ENCODE measurements at regions not wholly inside any gene's neighbourhood (a gene's known extent, or its start where the extent isn't known, plus 50 kb on each side); places are given as distances from the start of the nearest gene placed in this dataset.

GRCh38 chr4:17103231-17103630 is 204.8 kb upstream of the LDB2 start:
- Histone ChIP-seq H3K36me3 (ENCODE audit: control insufficient read depth, insufficient read depth, low read length, severe bottlenecking) (no peaks in the 10 kb centered on the region), H3K4me1 (ENCODE audit: control insufficient read depth, insufficient read depth, low read length) (peaks cover 22% of the 10 kb centered on the region), H3K9ac (ENCODE audit: low read length) (no peak overlapping the region), H3K4me3 (ENCODE audit: low read length) (no peak overlapping the region), H3K27me3 (replicated peaks; ENCODE audit: control insufficient read depth, insufficient read depth, low read length) (no peaks in the 10 kb centered on the region), H3K9me3 (ENCODE audit: control insufficient read depth, low read length) (no peaks in the 10 kb centered on the region)
- DNase-seq (ENCODE audit: low read depth): peak; percentile 72

- Histone ChIP-seq H3K4me3 (ENCODE audit: low read length) (no peak overlapping the region), H3K9ac (ENCODE audit: low read length) (no peak overlapping the region), H3K36me3 (ENCODE audit: control insufficient read depth, insufficient read depth, low read length, severe bottlenecking) (no peaks in the 10 kb centered on the region), H3K9me3 (ENCODE audit: control insufficient read depth, low read length) (no peaks in the 10 kb centered on the region), H3K4me1 (ENCODE audit: control insufficient read depth, insufficient read depth, low read length) (peaks cover 41% of the 10 kb centered on the region), H3K27me3 (replicated peaks; ENCODE audit: control insufficient read depth, insufficient read depth, low read length) (no peaks in the 10 kb centered on the region)
- no peak for DNase-seq (ENCODE audit: low read depth)
Measured at GRCh38 chr4:17098996-17099395, 200.6 kb upstream of the LDB2 start.

- H3K9ac ChIP-seq (ENCODE audit: low read length): no peak overlapping the region
- no peak for DNase-seq (ENCODE audit: low read depth)
- H3K27me3 ChIP-seq (replicated peaks; ENCODE audit: control insufficient read depth, insufficient read depth, low read length): no peaks in the 10 kb centered on the region
- no peaks in the 10 kb centered on the region for H3K36me3 ChIP-seq (ENCODE audit: control insufficient read depth, insufficient read depth, low read length, severe bottlenecking)
- H3K4me1 ChIP-seq (ENCODE audit: control insufficient read depth, insufficient read depth, low read length): peaks cover 44% of the 10 kb centered on the region
- H3K4me3 ChIP-seq (ENCODE audit: low read length): no peak overlapping the region
- H3K9me3 ChIP-seq (ENCODE audit: control insufficient read depth, low read length): no peaks in the 10 kb centered on the region
Measured at GRCh38 chr4:17098401-17098800, 200.0 kb upstream of the LDB2 start.

GRCh38 chr4:17097362-17097761 is 198.9 kb upstream of the LDB2 start:
- H3K27me3 ChIP-seq (replicated peaks; ENCODE audit: control insufficient read depth, insufficient read depth, low read length): no peaks in the 10 kb centered on the region
- no peak overlapping the region for H3K9ac ChIP-seq (ENCODE audit: low read length)
- no peak for DNase-seq (ENCODE audit: low read depth)
- no peaks in the 10 kb centered on the region for H3K9me3 ChIP-seq (ENCODE audit: control insufficient read depth, low read length)
- H3K4me1 ChIP-seq (ENCODE audit: control insufficient read depth, insufficient read depth, low read length): peaks cover 44% of the 10 kb centered on the region
- no peaks in the 10 kb centered on the region for H3K36me3 ChIP-seq (ENCODE audit: control insufficient read depth, insufficient read depth, low read length, severe bottlenecking)
- no peak overlapping the region for H3K4me3 ChIP-seq (ENCODE audit: low read length)

GRCh38 chr4:17096692-17097091 is 198.2 kb upstream of the LDB2 start:
- no peaks in the 10 kb centered on the region for H3K9me3 ChIP-seq (ENCODE audit: control insufficient read depth, low read length)
- no peaks in the 10 kb centered on the region for H3K27me3 ChIP-seq (replicated peaks; ENCODE audit: control insufficient read depth, insufficient read depth, low read length)
- no peak overlapping the region for H3K9ac ChIP-seq (ENCODE audit: low read length)
- no peaks in the 10 kb centered on the region for H3K36me3 ChIP-seq (ENCODE audit: control insufficient read depth, insufficient read depth, low read length, severe bottlenecking)
- peaks cover 44% of the 10 kb centered on the region for H3K4me1 ChIP-seq (ENCODE audit: control insufficient read depth, insufficient read depth, low read length)
- no peak for DNase-seq (ENCODE audit: low read depth)
- H3K4me3 ChIP-seq (ENCODE audit: low read length): no peak overlapping the region

GRCh38 chr4:17095771-17096170 is 197.3 kb upstream of the LDB2 start:
- Histone ChIP-seq H3K4me1 (ENCODE audit: control insufficient read depth, insufficient read depth, low read length) (peaks cover 44% of the 10 kb centered on the region), H3K36me3 (ENCODE audit: control insufficient read depth, insufficient read depth, low read length, severe bottlenecking) (no peaks in the 10 kb centered on the region)
- DNase-seq (ENCODE audit: low read depth): no peak

GRCh38 chr4:17094876-17095210 is 196.4 kb upstream of the LDB2 start:
- H3K36me3 ChIP-seq (ENCODE audit: control insufficient read depth, insufficient read depth, low read length, severe bottlenecking): no peaks in the 10 kb centered on the region
- H3K9me3 ChIP-seq (ENCODE audit: control insufficient read depth, low read length): no peaks in the 10 kb centered on the region
- H3K9ac ChIP-seq (ENCODE audit: low read length): peak overlapping the region; percentile 68
- peak overlapping the region; percentile 21 for H3K4me3 ChIP-seq (ENCODE audit: low read length)
- H3K27me3 ChIP-seq (replicated peaks; ENCODE audit: control insufficient read depth, insufficient read depth, low read length): no peaks in the 10 kb centered on the region
- no peak for DNase-seq (ENCODE audit: low read depth)
- peaks cover 44% of the 10 kb centered on the region for H3K4me1 ChIP-seq (ENCODE audit: control insufficient read depth, insufficient read depth, low read length)

More at GRCh38 chr4:17095771-17096170, 197.3 kb upstream of the LDB2 start:
- H3K27me3 ChIP-seq (replicated peaks; ENCODE audit: control insufficient read depth, insufficient read depth, low read length): no peaks in the 10 kb centered on the region
- no peaks in the 10 kb centered on the region for H3K9me3 ChIP-seq (ENCODE audit: control insufficient read depth, low read length)
- no peak overlapping the region for H3K9ac ChIP-seq (ENCODE audit: low read length)
- peak overlapping the region; percentile 21 for H3K4me3 ChIP-seq (ENCODE audit: low read length)

- H3K9ac ChIP-seq (ENCODE audit: low read length): peak overlapping the region; percentile 68
- H3K36me3 ChIP-seq (ENCODE audit: control insufficient read depth, insufficient read depth, low read length, severe bottlenecking): no peaks in the 10 kb centered on the region
- peak overlapping the region; percentile 21 for H3K4me3 ChIP-seq (ENCODE audit: low read length)
- peaks cover 42% of the 10 kb centered on the region for H3K4me1 ChIP-seq (ENCODE audit: control insufficient read depth, insufficient read depth, low read length)
- peak; percentile 36 for DNase-seq (ENCODE audit: low read depth)
- H3K27me3 ChIP-seq (replicated peaks; ENCODE audit: control insufficient read depth, insufficient read depth, low read length): no peaks in the 10 kb centered on the region
- H3K9me3 ChIP-seq (ENCODE audit: control insufficient read depth, low read length): no peaks in the 10 kb centered on the region
Measured at GRCh38 chr4:17094159-17094875, 195.9 kb upstream of the LDB2 start.

- peaks cover 35% of the 10 kb centered on the region for H3K4me1 ChIP-seq (ENCODE audit: control insufficient read depth, insufficient read depth, low read length)
- no peak overlapping the region for H3K9ac ChIP-seq (ENCODE audit: low read length)
- H3K4me3 ChIP-seq (ENCODE audit: low read length): no peak overlapping the region
- no peaks in the 10 kb centered on the region for H3K36me3 ChIP-seq (ENCODE audit: control insufficient read depth, insufficient read depth, low read length, severe bottlenecking)
- DNase-seq (ENCODE audit: low read depth): no peak
- no peaks in the 10 kb centered on the region for H3K9me3 ChIP-seq (ENCODE audit: control insufficient read depth, low read length)
- no peaks in the 10 kb centered on the region for H3K27me3 ChIP-seq (replicated peaks; ENCODE audit: control insufficient read depth, insufficient read depth, low read length)
Measured at GRCh38 chr4:17093481-17093880, 195.0 kb upstream of the LDB2 start.

- Histone ChIP-seq H3K27me3 (replicated peaks; ENCODE audit: control insufficient read depth, insufficient read depth, low read length) (no peaks in the 10 kb centered on the region), H3K9me3 (ENCODE audit: control insufficient read depth, low read length) (no peaks in the 10 kb centered on the region), H3K36me3 (ENCODE audit: control insufficient read depth, insufficient read depth, low read length, severe bottlenecking) (no peaks in the 10 kb centered on the region), H3K9ac (ENCODE audit: low read length) (no peak overlapping the region), H3K4me1 (ENCODE audit: control insufficient read depth, insufficient read depth, low read length) (peaks cover 32% of the 10 kb centered on the region), H3K4me3 (ENCODE audit: low read length) (no peak overlapping the region)
- DNase-seq (ENCODE audit: low read depth): peak; percentile 16
Measured at GRCh38 chr4:17092736-17093437, 194.4 kb upstream of the LDB2 start.

GRCh38 chr4:17091104-17091503 is 192.7 kb upstream of the LDB2 start:
- Histone ChIP-seq H3K9me3 (ENCODE audit: control insufficient read depth, low read length) (no peaks in the 10 kb centered on the region), H3K4me1 (ENCODE audit: control insufficient read depth, insufficient read depth, low read length) (peaks cover 32% of the 10 kb centered on the region), H3K4me3 (ENCODE audit: low read length) (no peak overlapping the region), H3K27me3 (replicated peaks; ENCODE audit: control insufficient read depth, insufficient read depth, low read length) (no peaks in the 10 kb centered on the region), H3K9ac (ENCODE audit: low read length) (no peak overlapping the region), H3K36me3 (ENCODE audit: control insufficient read depth, insufficient read depth, low read length, severe bottlenecking) (no peaks in the 10 kb centered on the region)
- DNase-seq (ENCODE audit: low read depth): no peak
